K562 (cell line): ENCODE measurements at regions not wholly inside any gene's neighbourhood (a gene's known extent, or its start where the extent isn't known, plus 50 kb on each side); places are given as distances from the start of the nearest gene placed in this dataset.

Source experiments
- ATF1 ChIP-seq, 2 experiments: fragments of 450-650 bp in 1 of 2; IDR thresholded peaks; 2 replicates each; pipeline ENCODE4 v1.6.1; 2016; ENCODE audit warnings: missing compliant biosample characterization in 1 of 2, missing genetic modification characterization in 1 of 2
- CBX2 ChIP-seq: fragments of 200-600 bp; sonication (generic); IDR thresholded peaks from one replicate; pipeline ENCODE4 v1.6.1; 2012; ENCODE audit warnings: mild to moderate bottlenecking, low read length, inconsistent platforms; ENCODE audit not compliant: insufficient read depth, poor library complexity, severe bottlenecking
- ELF1 ChIP-seq: fragments of 200-800 bp; sonication (Bioruptor generic); IDR thresholded peaks from 2 replicates; pipeline ENCODE4 v1.6.1; 2016; ENCODE audit warnings: missing genetic modification characterization, missing compliant biosample characterization
- EP400 ChIP-seq: fragments of 450-650 bp; IDR thresholded peaks from 2 replicates; pipeline ENCODE4 v1.6.1; 2017; ENCODE audit warnings: antibody characterized with exemption, mild to moderate bottlenecking, moderate library complexity
- JUN ChIP-seq, 2 experiments: sonication (generic) in 1 of 2; formaldehyde crosslinking in 1 of 2; IDR thresholded peaks; 2 replicates each; pipeline versions ENCODE4 v1.6.1 to v1.8.0; 2012 to 2022; ENCODE audit warnings: borderline replicate concordance in 2 of 2, mild to moderate bottlenecking in 2 of 2, improper control_type of control experiment in 1 of 2, low read depth in 1 of 2, low read length in 1 of 2, missing genetic modification reagents in 1 of 2
- JUND ChIP-seq, 2 experiments: IDR thresholded peaks; 2 replicates in 1 of 2; 3 replicates in 1 of 2; pipeline ENCODE4 v1.6.1; 2011; ENCODE audit warnings: borderline replicate concordance in 2 of 2, low read depth in 2 of 2, low read length in 2 of 2, improper control_type of control experiment in 1 of 2, missing biosample characterization in 1 of 2, missing genetic modification characterization in 1 of 2, missing genetic modification reagents in 1 of 2
- MBD2 ChIP-seq: sonication (generic); IDR thresholded peaks from 2 replicates; pipeline ENCODE4 v1.6.1; 2016; ENCODE audit warnings: low read depth, borderline replicate concordance
- MGA ChIP-seq: fragments of 450-650 bp; IDR thresholded peaks from 2 replicates; pipeline ENCODE4 v1.6.1; 2016; ENCODE audit warnings: mild to moderate bottlenecking, moderate library complexity
- NR2F6 ChIP-seq: fragments of 450-650 bp; formaldehyde crosslinking; IDR thresholded peaks from 2 replicates; pipeline ENCODE4 v1.4.0; 2020; ENCODE audit warnings: mild to moderate bottlenecking
- PCBP1 ChIP-seq: fragments of 200-400 bp; formaldehyde crosslinking; IDR thresholded peaks from 2 replicates; pipeline ENCODE4 v1.6.1; 2018; ENCODE audit warnings: mild to moderate bottlenecking, low read depth, low read length; ENCODE audit not compliant: poor library complexity, severe bottlenecking
- RBM15 ChIP-seq: fragments of 200-400 bp; formaldehyde crosslinking; IDR thresholded peaks from 2 replicates; pipeline ENCODE4 v1.6.1; 2018; ENCODE audit warnings: mild to moderate bottlenecking, low read length, moderate library complexity; ENCODE audit not compliant: insufficient read depth
- RBM34 ChIP-seq: fragments of 200-400 bp; formaldehyde crosslinking; IDR thresholded peaks from 2 replicates; pipeline ENCODE4 v1.6.1; 2018; ENCODE audit warnings: low read length, borderline replicate concordance; ENCODE audit not compliant: insufficient read depth
- TAF15 ChIP-seq: fragments of 200-400 bp; formaldehyde crosslinking; IDR thresholded peaks from 2 replicates; pipeline ENCODE4 v1.6.1; 2017; ENCODE audit warnings: mild to moderate bottlenecking, low read depth, low read length, moderate library complexity
- TF ChIP-seq, protein P1 (sequence below): sonication (generic); IDR thresholded peaks from 2 replicates; pipeline ENCODE4 v1.6.1; 2016

DNA sequence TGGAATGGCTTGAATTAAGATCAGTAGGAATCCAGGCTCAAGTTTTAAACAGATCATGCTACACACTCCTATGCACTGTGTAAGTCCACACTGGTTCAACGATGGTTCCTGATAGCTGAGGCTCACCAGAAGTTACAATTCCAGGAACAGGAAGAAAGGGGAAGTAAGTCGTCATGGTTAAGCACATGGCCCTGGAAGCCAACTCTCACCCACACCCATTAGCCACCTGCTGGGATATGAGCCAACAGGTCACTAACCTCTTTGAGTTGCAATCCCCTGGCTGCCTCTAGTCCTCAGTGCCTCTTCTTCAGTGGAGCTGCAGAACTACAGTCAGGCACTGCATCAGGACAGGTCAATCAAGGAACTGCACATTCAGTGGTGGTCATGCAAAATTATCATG is 133.5 kb downstream of the TMEM182 start (continued):
- TF ChIP-seq MGA (peak; percentile 66), RBM15 (no peak), JUND (IDR thresholded peaks at IDR 0.05; ENCODE audit: borderline replicate concordance, low read depth, low read length) (peak; percentile 33; the same call in 1 of the 2 replicates), JUND (tag; IDR thresholded peaks at IDR 0.05; ENCODE audit: borderline replicate concordance, low read depth, low read length) (peak; percentile 57; the same call in 1 of the 3 replicates), MBD2 (no peak), CBX2 (no peak), ELF1 (tag) (0 out of 2 replicates have a peak, but pooled peaks have one; percentile 22), TAF15 (no peak), PCBP1 (no peak), NR2F6 (CRISPR knock-in tag) (no peak), RBM34 (no peak), JUN (IDR thresholded peaks at IDR 0.05; ENCODE audit: borderline replicate concordance, low read depth, low read length) (peak; percentile 38; the same call in 1 of the 2 replicates), JUN (CRISPR knock-in tag; IDR thresholded peaks at IDR 0.05; ENCODE audit: borderline replicate concordance) (no peak), ATF1 (CRISPR knock-in tag; IDR thresholded peaks at IDR 0.05) (no peak), ATF1 (tag; IDR thresholded peaks at IDR 0.05) (0 out of 2 replicates have a peak, but pooled peaks have one; percentile 16), EP400 (peak; percentile 45)
- TF ChIP-seq, protein P1, sequence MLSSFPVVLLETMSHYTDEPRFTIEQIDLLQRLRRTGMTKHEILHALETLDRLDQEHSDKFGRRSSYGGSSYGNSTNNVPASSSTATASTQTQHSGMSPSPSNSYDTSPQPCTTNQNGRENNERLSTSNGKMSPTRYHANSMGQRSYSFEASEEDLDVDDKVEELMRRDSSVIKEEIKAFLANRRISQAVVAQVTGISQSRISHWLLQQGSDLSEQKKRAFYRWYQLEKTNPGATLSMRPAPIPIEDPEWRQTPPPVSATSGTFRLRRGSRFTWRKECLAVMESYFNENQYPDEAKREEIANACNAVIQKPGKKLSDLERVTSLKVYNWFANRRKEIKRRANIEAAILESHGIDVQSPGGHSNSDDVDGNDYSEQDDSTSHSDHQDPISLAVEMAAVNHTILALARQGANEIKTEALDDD = peak; percentile 72
